ENCODE measurements at regions not wholly inside any gene's neighbourhood (a gene's known extent, or its start where the extent isn't known, plus 50 kb on each side); places are given as distances from the start of the nearest gene placed in this dataset.

- no peak for DNase-seq (ENCODE audit: low spot score)
- H3K27ac ChIP-seq (ENCODE audit: low read depth, low read length, poor library complexity, severe bottlenecking): no peak overlapping the region
- H3K4me3 ChIP-seq (ENCODE audit: low read depth, low read length, poor library complexity, severe bottlenecking): no peak overlapping the region
- no peaks in the 10 kb centered on the region for H3K27me3 ChIP-seq (replicated peaks; ENCODE audit: insufficient read depth, low read depth, low read length, poor library complexity)
- no peak for TF ChIP-seq EZH2 (IDR thresholded peaks at IDR 0.05; ENCODE audit: borderline replicate concordance, low read depth, low read length, poor library complexity, severe bottlenecking)
- no peak for TF ChIP-seq CTCF (conservative IDR thresholded peaks at IDR 0.05; ENCODE audit: low read depth, low read length)
- no peaks in the 10 kb centered on the region for H3K9me3 ChIP-seq (ENCODE audit: low read depth, low read length, poor library complexity, severe bottlenecking)
- no peaks in the 10 kb centered on the region for H3K36me3 ChIP-seq (ENCODE audit: insufficient read depth, low read length, poor library complexity, severe bottlenecking)
- ChIA-PET POLR2A (ENCODE audit: low non-redundant PET) (no interaction called here), CTCF (no interaction called here)
- intact Hi-C loops (cut with micrococcal nuclease; ENCODE audit: unreplicated experiment): no loop called here
- no TSS peak for BruUV-seq (replicated peaks)
- no peaks in the 10 kb centered on the region for H3K4me1 ChIP-seq (ENCODE audit: insufficient read depth, low read length, poor library complexity, severe bottlenecking)
These were observed 398.5 kb upstream of the DYNLRB2 start for GRCh38 chr16:80142281-80142680.

DNA sequence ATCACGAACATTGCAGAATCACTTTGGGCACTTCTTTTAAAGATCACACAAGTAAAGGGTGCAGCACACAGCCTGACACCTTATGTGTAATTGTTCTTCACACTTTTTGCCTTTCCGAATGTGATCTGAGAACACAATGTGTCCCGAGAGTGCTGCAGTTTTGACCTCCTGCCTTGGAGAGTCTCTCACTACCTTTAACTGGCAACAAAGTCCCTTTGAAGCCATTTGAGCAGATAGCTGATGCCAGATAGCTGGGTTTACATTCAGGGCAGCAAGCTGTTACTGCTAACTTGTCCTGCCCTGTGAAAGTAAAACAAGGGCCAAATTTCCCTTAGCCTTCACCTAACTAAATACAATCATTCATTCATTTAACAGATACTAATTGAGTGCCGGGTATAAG lies 411.0 kb upstream of the DYNLRB2 start:
- no peak for TF ChIP-seq CTCF (conservative IDR thresholded peaks at IDR 0.05; ENCODE audit: low read depth, low read length)
- intact Hi-C loops (cut with micrococcal nuclease; ENCODE audit: unreplicated experiment): no loop called here
- CTCF ChIA-PET: no interaction called here
- POLR2A ChIA-PET (ENCODE audit: low non-redundant PET): no interaction called here
- H3K27ac ChIP-seq (ENCODE audit: low read depth, low read length, poor library complexity, severe bottlenecking): no peak overlapping the region
- no peaks in the 10 kb centered on the region for H3K9me3 ChIP-seq (ENCODE audit: low read depth, low read length, poor library complexity, severe bottlenecking)
- H3K4me3 ChIP-seq (ENCODE audit: low read depth, low read length, poor library complexity, severe bottlenecking): no peak overlapping the region
- no TSS peak for BruUV-seq (replicated peaks)
- no peaks in the 10 kb centered on the region for H3K27me3 ChIP-seq (replicated peaks; ENCODE audit: insufficient read depth, low read depth, low read length, poor library complexity)
- no peaks in the 10 kb centered on the region for H3K36me3 ChIP-seq (ENCODE audit: insufficient read depth, low read length, poor library complexity, severe bottlenecking)
- H3K4me1 ChIP-seq (ENCODE audit: insufficient read depth, low read length, poor library complexity, severe bottlenecking): no peaks in the 10 kb centered on the region
- no peak for DNase-seq (ENCODE audit: low spot score)

- no TSS peak for BruUV-seq (replicated peaks)
- H3K4me1 ChIP-seq (ENCODE audit: insufficient read depth, low read length, poor library complexity, severe bottlenecking): no peaks in the 10 kb centered on the region
- H3K9me3 ChIP-seq (ENCODE audit: low read depth, low read length, poor library complexity, severe bottlenecking): no peaks in the 10 kb centered on the region
- no peaks in the 10 kb centered on the region for H3K36me3 ChIP-seq (ENCODE audit: insufficient read depth, low read length, poor library complexity, severe bottlenecking)
- CTCF ChIA-PET: no interaction called here
- no peak for DNase-seq (ENCODE audit: low spot score)
- TF ChIP-seq EZH2 (IDR thresholded peaks at IDR 0.05; ENCODE audit: borderline replicate concordance, low read depth, low read length, poor library complexity, severe bottlenecking) (no peak), CTCF (conservative IDR thresholded peaks at IDR 0.05; ENCODE audit: low read depth, low read length) (no peak)
- intact Hi-C loops (cut with micrococcal nuclease; ENCODE audit: unreplicated experiment): no loop called here
- no peak overlapping the region for H3K4me3 ChIP-seq (ENCODE audit: low read depth, low read length, poor library complexity, severe bottlenecking)
- POLR2A ChIA-PET (ENCODE audit: low non-redundant PET): interaction anchor here (0.7 kb wide), 1 partner anchor 47 kb away, joined by 4 read pairs; no protein-coding TSS in a partner anchor
- H3K27me3 ChIP-seq (replicated peaks; ENCODE audit: insufficient read depth, low read depth, low read length, poor library complexity): no peaks in the 10 kb centered on the region
- no peak overlapping the region for H3K27ac ChIP-seq (ENCODE audit: low read depth, low read length, poor library complexity, severe bottlenecking)
These were observed 415.1 kb upstream of the DYNLRB2 start for GRCh38 chr16:80125677-80126076.
